ENCODE measurements at regions not wholly inside any gene's neighbourhood (a gene's known extent, or its start where the extent isn't known, plus 50 kb on each side); places are given as distances from the start of the nearest gene placed in this dataset.

GRCh38 chr4:151888367-151888866, 127.6 kb upstream of the GATB start (continued):
- TF ChIP-seq RAD51 (IDR thresholded peaks at IDR 0.05) (0 out of 2 replicates have a peak, but pooled peaks have one; percentile 50), ETV6 (conservative IDR thresholded peaks at IDR 0.05 in 1 of 2, IDR thresholded peaks at IDR 0.05 in 1 of 2; ENCODE audit: borderline replicate concordance in 1 of 2, low read depth in 1 of 2) (no peak; a peak in 1 of 4 replicates), KLF5 (IDR thresholded peaks at IDR 0.05; ENCODE audit: partially characterized antibody) (no peak), IRF5 (IDR thresholded peaks at IDR 0.05; ENCODE audit: borderline replicate concordance) (no peak), RAD21 (IDR thresholded peaks at IDR 0.05; ENCODE audit: insufficient read depth, low read depth, low read length) (peak; percentile 15; the same call in 1 of the 2 replicates), EP300 (IDR thresholded peaks at IDR 0.05; ENCODE audit: borderline replicate concordance in 1 of 2, control insufficient read depth in 1 of 2, low read depth in 2 of 2, low read length in 2 of 2) (peak in 1 of 2 experiments; percentile 45; a peak in 1 of 4 replicates), NR2F1 (conservative IDR thresholded peaks at IDR 0.05) (peak; percentile 48; the same call in 1 of the 2 replicates), SPI1 (IDR thresholded peaks at IDR 0.05; ENCODE audit: borderline replicate concordance, insufficient read depth, low read depth, low read length) (no peak), RELA (IDR thresholded peaks at IDR 0.05; ENCODE audit: borderline replicate concordance, partially characterized antibody) (peak; percentile 86), DPF2 (IDR thresholded peaks at IDR 0.05) (no peak; the same call in 1 of the 2 replicates), CREB1 (IDR thresholded peaks at IDR 0.05; ENCODE audit: low read depth) (0 out of 2 replicates have a peak, but pooled peaks have one; percentile 37), BCL11A (IDR thresholded peaks at IDR 0.05; ENCODE audit: low read depth, low read length) (0 out of 2 replicates have a peak, but pooled peaks have one; percentile 46), PAX8 (IDR thresholded peaks at IDR 0.05) (no peak), SIN3A (IDR thresholded peaks at IDR 0.05; ENCODE audit: low read depth, low read length) (no peak), NFIC (IDR thresholded peaks at IDR 0.05; ENCODE audit: low read depth, low read length) (peak; percentile 89), ATF2 (IDR thresholded peaks at IDR 0.05; ENCODE audit: low read length) (peak; percentile 62)
- TF ChIP-seq, protein P1, sequence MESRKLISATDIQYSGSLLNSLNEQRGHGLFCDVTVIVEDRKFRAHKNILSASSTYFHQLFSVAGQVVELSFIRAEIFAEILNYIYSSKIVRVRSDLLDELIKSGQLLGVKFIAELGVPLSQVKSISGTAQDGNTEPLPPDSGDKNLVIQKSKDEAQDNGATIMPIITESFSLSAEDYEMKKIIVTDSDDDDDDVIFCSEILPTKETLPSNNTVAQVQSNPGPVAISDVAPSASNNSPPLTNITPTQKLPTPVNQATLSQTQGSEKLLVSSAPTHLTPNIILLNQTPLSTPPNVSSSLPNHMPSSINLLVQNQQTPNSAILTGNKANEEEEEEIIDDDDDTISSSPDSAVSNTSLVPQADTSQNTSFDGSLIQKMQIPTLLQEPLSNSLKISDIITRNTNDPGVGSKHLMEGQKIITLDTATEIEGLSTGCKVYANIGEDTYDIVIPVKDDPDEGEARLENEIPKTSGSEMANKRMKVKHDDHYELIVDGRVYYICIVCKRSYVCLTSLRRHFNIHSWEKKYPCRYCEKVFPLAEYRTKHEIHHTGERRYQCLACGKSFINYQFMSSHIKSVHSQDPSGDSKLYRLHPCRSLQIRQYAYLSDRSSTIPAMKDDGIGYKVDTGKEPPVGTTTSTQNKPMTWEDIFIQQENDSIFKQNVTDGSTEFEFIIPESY (IDR thresholded peaks at IDR 0.05) = no peak
- TF ChIP-seq, protein P2, sequence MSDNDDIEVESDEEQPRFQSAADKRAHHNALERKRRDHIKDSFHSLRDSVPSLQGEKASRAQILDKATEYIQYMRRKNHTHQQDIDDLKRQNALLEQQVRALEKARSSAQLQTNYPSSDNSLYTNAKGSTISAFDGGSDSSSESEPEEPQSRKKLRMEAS (IDR thresholded peaks at IDR 0.05; ENCODE audit: low read depth, low read length) = no peak

All from GM12878 (cell line).